Adrenal gland (tissue), 5 donors: ENCODE measurements at regions not wholly inside any gene's neighbourhood (a gene's known extent, or its start where the extent isn't known, plus 50 kb on each side); places are given as distances from the start of the nearest gene placed in this dataset.

Source experiments
- CTCF ChIP-seq, 6 experiments: fragments of 450-650 bp in 4 of 6; fragments of 200-600 bp in 2 of 6; sonication (generic) in 1 of 6; IDR thresholded peaks; 1 replicate in 5 of 6; 2 replicates in 1 of 6; pipeline versions ENCODE4 v1.5.1 to v1.8.0; 2016 to 2021; ENCODE audit warnings: antibody characterized with exemption in 6 of 6, mild to moderate bottlenecking in 2 of 6, moderate library complexity in 1 of 6
- POLR2A ChIP-seq, 2 donors: fragments of 450-650 bp; IDR thresholded peaks; one replicate each; pipeline ENCODE4 v1.6.1; 2017; ENCODE audit warnings: antibody characterized with exemption in 2 of 2, mild to moderate bottlenecking in 2 of 2, moderate library complexity in 1 of 2
- donor health status: DM: no; HTN: no; CAD: no.

- TF ChIP-seq CTCF (IDR thresholded peaks at IDR 0.05) (no peak), POLR2A (IDR thresholded peaks at IDR 0.05) (no peak)
These were observed 474.8 kb upstream of the ID4 start for GRCh38 chr6:19362396-19362795.
